ENCODE measurements at regions not wholly inside any gene's neighbourhood (a gene's known extent, or its start where the extent isn't known, plus 50 kb on each side); places are given as distances from the start of the nearest gene placed in this dataset.

- TF ChIP-seq, protein P1, sequence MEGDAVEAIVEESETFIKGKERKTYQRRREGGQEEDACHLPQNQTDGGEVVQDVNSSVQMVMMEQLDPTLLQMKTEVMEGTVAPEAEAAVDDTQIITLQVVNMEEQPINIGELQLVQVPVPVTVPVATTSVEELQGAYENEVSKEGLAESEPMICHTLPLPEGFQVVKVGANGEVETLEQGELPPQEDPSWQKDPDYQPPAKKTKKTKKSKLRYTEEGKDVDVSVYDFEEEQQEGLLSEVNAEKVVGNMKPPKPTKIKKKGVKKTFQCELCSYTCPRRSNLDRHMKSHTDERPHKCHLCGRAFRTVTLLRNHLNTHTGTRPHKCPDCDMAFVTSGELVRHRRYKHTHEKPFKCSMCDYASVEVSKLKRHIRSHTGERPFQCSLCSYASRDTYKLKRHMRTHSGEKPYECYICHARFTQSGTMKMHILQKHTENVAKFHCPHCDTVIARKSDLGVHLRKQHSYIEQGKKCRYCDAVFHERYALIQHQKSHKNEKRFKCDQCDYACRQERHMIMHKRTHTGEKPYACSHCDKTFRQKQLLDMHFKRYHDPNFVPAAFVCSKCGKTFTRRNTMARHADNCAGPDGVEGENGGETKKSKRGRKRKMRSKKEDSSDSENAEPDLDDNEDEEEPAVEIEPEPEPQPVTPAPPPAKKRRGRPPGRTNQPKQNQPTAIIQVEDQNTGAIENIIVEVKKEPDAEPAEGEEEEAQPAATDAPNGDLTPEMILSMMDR (IDR thresholded peaks at IDR 0.05) = no peak
- TF ChIP-seq EZH2 (IDR thresholded peaks at IDR 0.05) = no peak
- TF ChIP-seq EZH2phosphoT487 (IDR thresholded peaks at IDR 0.05) = no peak
Observed at GRCh38 chr20:24731312-24731711, 217.8 kb upstream of the CST7 start.

Data from neural progenitor cell (in vitro differentiated cells).